A549 (cell line): ENCODE measurements at regions not wholly inside any gene's neighbourhood (a gene's known extent, or its start where the extent isn't known, plus 50 kb on each side); places are given as distances from the start of the nearest gene placed in this dataset.

Experiments
- EP300 ChIP-seq, 2 experiments: fragments of >200 bp; sonication (Bioruptor Twin); formaldehyde crosslinking; IDR thresholded peaks; 2 replicates in 1 of 2; 3 replicates in 1 of 2; pipeline ENCODE4 v1.6.1; 2016 to 2017
- HEYL ChIP-seq: fragments of 250-450 bp; sonication (Bioruptor Pico); IDR thresholded peaks from 2 replicates; pipeline ENCODE4 v1.8.0; 2021; ENCODE audit warnings: mild to moderate bottlenecking, moderate library complexity
- JUN ChIP-seq, 2 experiments: fragments of >200 bp; sonication (Bioruptor Twin); formaldehyde crosslinking; IDR thresholded peaks; 2 replicates in 1 of 2; 3 replicates in 1 of 2; pipeline ENCODE4 v1.6.1; 2016 to 2017
- POLR2A ChIP-seq: IDR thresholded peaks from 2 replicates; pipeline ENCODE4 v1.6.1; 2012; ENCODE audit warnings: mild to moderate bottlenecking, low read length
- SMC3 ChIP-seq: fragments of >200 bp; sonication (Bioruptor Twin); formaldehyde crosslinking; IDR thresholded peaks from 3 replicates; pipeline ENCODE4 v1.6.1; 2018; ENCODE audit warnings: inconsistent platforms
- ZC3H11A ChIP-seq: fragments of 450-650 bp; IDR thresholded peaks from 2 replicates; pipeline ENCODE4 v1.6.1; 2014; ENCODE audit warnings: antibody characterized with exemption, mild to moderate bottlenecking
- TF ChIP-seq, protein P1 (sequence below): fragments of >200 bp; sonication (Bioruptor Twin); formaldehyde crosslinking; IDR thresholded peaks from 3 replicates; pipeline ENCODE4 v1.5.1; 2016

DNA sequence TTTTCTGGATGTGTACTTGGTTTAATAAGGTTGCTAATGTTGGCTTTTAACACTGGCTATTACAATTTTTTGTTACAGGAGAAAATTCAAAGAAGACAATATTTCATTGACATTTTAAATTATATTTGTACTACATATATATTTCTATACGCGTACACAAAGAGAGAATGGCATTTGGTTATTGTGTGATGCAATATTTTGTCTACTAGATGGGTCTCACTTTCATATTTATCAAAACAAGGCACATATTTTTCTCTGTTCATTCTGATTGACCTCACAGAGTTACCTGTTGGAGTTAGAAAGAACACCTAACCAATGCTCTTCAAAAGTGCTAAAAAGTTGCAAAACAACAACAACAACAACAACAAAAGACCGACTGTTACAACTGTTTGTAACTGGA lies 50.2 kb upstream of the VGLL3 start:
- TF ChIP-seq ZC3H11A (no peak), POLR2A (no peak), JUN (IDR thresholded peaks at IDR 0.05) (no peak), HEYL (CRISPR knock-in tag) (no peak), SMC3 (no peak), EP300 (IDR thresholded peaks at IDR 0.05) (no peak)
- TF ChIP-seq, protein P1, sequence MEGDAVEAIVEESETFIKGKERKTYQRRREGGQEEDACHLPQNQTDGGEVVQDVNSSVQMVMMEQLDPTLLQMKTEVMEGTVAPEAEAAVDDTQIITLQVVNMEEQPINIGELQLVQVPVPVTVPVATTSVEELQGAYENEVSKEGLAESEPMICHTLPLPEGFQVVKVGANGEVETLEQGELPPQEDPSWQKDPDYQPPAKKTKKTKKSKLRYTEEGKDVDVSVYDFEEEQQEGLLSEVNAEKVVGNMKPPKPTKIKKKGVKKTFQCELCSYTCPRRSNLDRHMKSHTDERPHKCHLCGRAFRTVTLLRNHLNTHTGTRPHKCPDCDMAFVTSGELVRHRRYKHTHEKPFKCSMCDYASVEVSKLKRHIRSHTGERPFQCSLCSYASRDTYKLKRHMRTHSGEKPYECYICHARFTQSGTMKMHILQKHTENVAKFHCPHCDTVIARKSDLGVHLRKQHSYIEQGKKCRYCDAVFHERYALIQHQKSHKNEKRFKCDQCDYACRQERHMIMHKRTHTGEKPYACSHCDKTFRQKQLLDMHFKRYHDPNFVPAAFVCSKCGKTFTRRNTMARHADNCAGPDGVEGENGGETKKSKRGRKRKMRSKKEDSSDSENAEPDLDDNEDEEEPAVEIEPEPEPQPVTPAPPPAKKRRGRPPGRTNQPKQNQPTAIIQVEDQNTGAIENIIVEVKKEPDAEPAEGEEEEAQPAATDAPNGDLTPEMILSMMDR = no peak
